IMR-90 (cell line): ENCODE measurements at regions not wholly inside any gene's neighbourhood (a gene's known extent, or its start where the extent isn't known, plus 50 kb on each side); places are given as distances from the start of the nearest gene placed in this dataset.

ENCODE experiments used
- ATAC-seq: fragments of 200-7000 bp; cut with Tn5 transposase; 2 replicates; pipeline ENCODE4 v1.9.1; 2020; ENCODE audit warnings: low read depth, mild to moderate bottlenecking, moderate library complexity
- BruUV-seq: library from RNA; stranded (reverse); fragments of 400-500 nt; replicated peaks from 2 replicates; lab custom pipeline; 2021; lab: Mats Ljungman, UMichigan
- CTCF ChIA-PET: fragments of 300-600 bp; formaldehyde crosslinking; extraction: SDS; loops from one replicate; lab custom pipeline; 2021; ENCODE audit warnings: antibody characterized with exemption; lab: Yijun Ruan, JAX
- POLR2A ChIA-PET: fragments of 300-600 bp; sonication (Branson Sonifier 250); formaldehyde crosslinking; loops from one replicate; lab custom pipeline; 2022; ENCODE audit warnings: antibody characterized with exemption; ENCODE audit not compliant: unreplicated experiment; lab: Charles Lee
- DNase-seq: peaks from one replicate; pipeline ENCODE4 v3.0.0; 2013
- H2AFZ ChIP-seq: replicated peaks from 2 replicates; pipeline ENCODE3; 2013; ENCODE audit warnings: low read length, mild to moderate bottlenecking; ENCODE audit not compliant: poor library complexity
- H2AK5ac ChIP-seq: 2 replicates; pipeline ENCODE4 v1.6.1; 2013; ENCODE audit warnings: low read depth, low read length, inconsistent platforms
- H2AK9ac ChIP-seq: replicated peaks from 2 replicates; pipeline ENCODE3; 2013; ENCODE audit warnings: mild to moderate bottlenecking, low read depth, low read length, moderate library complexity; ENCODE audit not compliant: poor library complexity
- H2BK120ac ChIP-seq: 2 replicates; pipeline ENCODE4 v1.6.1; 2013; ENCODE audit warnings: low read depth, low read length, inconsistent platforms
- H2BK15ac ChIP-seq: 3 replicates; pipeline ENCODE4 v1.6.1; 2013; ENCODE audit warnings: low read depth, low read length, inconsistent platforms
- H2BK20ac ChIP-seq: 2 replicates; pipeline ENCODE4 v1.6.1; 2013; ENCODE audit warnings: low read depth, mild to moderate bottlenecking, inconsistent platforms, low read length, moderate library complexity
- H2BK5ac ChIP-seq: 2 replicates; pipeline ENCODE4 v1.6.1; 2013; ENCODE audit warnings: mild to moderate bottlenecking, low read depth, low read length, inconsistent platforms; ENCODE audit not compliant: poor library complexity, severe bottlenecking
- H3K14ac ChIP-seq: replicated peaks from 2 replicates; pipeline ENCODE4 v1.6.1; 2013; ENCODE audit warnings: low read depth, low read length, inconsistent platforms
- H3K18ac ChIP-seq: 2 replicates; pipeline ENCODE4 v1.6.1; 2013; ENCODE audit warnings: low read depth, low read length, control low read depth
- H3K23ac ChIP-seq: 2 replicates; pipeline ENCODE4 v1.6.1; 2013; ENCODE audit warnings: low read depth, low read length, inconsistent platforms
- H3K27ac ChIP-seq: 2 replicates; pipeline ENCODE4 v1.5.1; 2013; ENCODE audit warnings: mild to moderate bottlenecking, control low read depth, low read length; ENCODE audit not compliant: insufficient read depth
- H3K27me3 ChIP-seq: 2 replicates; pipeline ENCODE4 v1.6.1; 2013; ENCODE audit warnings: low read length; ENCODE audit not compliant: control insufficient read depth, insufficient read depth
- H3K36me3 ChIP-seq: 2 replicates; pipeline ENCODE4 v1.6.1; 2013; ENCODE audit warnings: low read length, mixed read lengths; ENCODE audit not compliant: control insufficient read depth, insufficient read depth
- H3K4ac ChIP-seq: 2 replicates; pipeline ENCODE4 v1.6.1; 2013; ENCODE audit warnings: low read depth, low read length, inconsistent platforms
- H3K4me1 ChIP-seq: 2 replicates; pipeline ENCODE4 v1.6.1; 2013; ENCODE audit warnings: low read length, mixed read lengths; ENCODE audit not compliant: control insufficient read depth, insufficient read depth
- H3K4me2 ChIP-seq: 2 replicates; pipeline ENCODE4 v1.6.1; 2013; ENCODE audit warnings: low read depth, mild to moderate bottlenecking, control low read depth, low read length, moderate library complexity
- H3K4me3 ChIP-seq: 2 replicates; pipeline ENCODE4 v1.5.1; 2013; ENCODE audit warnings: low read depth, mild to moderate bottlenecking, control low read depth, low read length, moderate library complexity; ENCODE audit not compliant: insufficient read depth
- H3K56ac ChIP-seq: 2 replicates; pipeline ENCODE4 v1.6.1; 2013; ENCODE audit warnings: low read length, inconsistent platforms; ENCODE audit not compliant: insufficient read depth; ENCODE audit errors: extremely low read depth
- H3K79me1 ChIP-seq, 2 experiments: 2 replicates each; pipeline ENCODE4 v1.6.1; 2013; ENCODE audit warnings: low read length in 2 of 2, inconsistent platforms in 1 of 2, low read depth in 1 of 2
- H3K9ac ChIP-seq: 2 replicates; pipeline ENCODE4 v1.6.1; 2013; ENCODE audit warnings: low read depth, low read length, control low read depth
- H3K9me1 ChIP-seq: 2 replicates; pipeline ENCODE4 v1.6.1; 2013; ENCODE audit warnings: low read length, inconsistent platforms; ENCODE audit not compliant: insufficient read depth
- H3K9me3 ChIP-seq: 2 replicates; pipeline ENCODE4 v1.6.1; 2013; ENCODE audit warnings: low read length; ENCODE audit not compliant: control insufficient read depth, insufficient read depth
- H4K20me1 ChIP-seq: 2 replicates; pipeline ENCODE4 v1.6.1; 2013; ENCODE audit warnings: low read length, inconsistent platforms; ENCODE audit not compliant: insufficient read depth
- H4K5ac ChIP-seq: 2 replicates; pipeline ENCODE4 v1.6.1; 2013; ENCODE audit warnings: mild to moderate bottlenecking, low read depth, low read length, control low read depth
- H4K8ac ChIP-seq, 2 experiments: 2 replicates each; pipeline ENCODE4 v1.6.1; 2013; ENCODE audit warnings: low read depth in 2 of 2, low read length in 2 of 2, control low read depth in 1 of 2, inconsistent platforms in 1 of 2
- H4K91ac ChIP-seq: 2 replicates; pipeline ENCODE4 v1.6.1; 2013; ENCODE audit warnings: low read depth, low read length, inconsistent platforms; ENCODE audit not compliant: insufficient read depth
- CEBPB ChIP-seq: IDR thresholded peaks from 2 replicates; pipeline ENCODE4 v1.6.1; 2012; ENCODE audit warnings: low read depth, low read length, improper control_type of control experiment
- CHD1 ChIP-seq: IDR thresholded peaks from 2 replicates; pipeline ENCODE4 v1.6.1; 2012; ENCODE audit warnings: low read depth, low read length, improper control_type of control experiment
- CTCF ChIP-seq: conservative IDR thresholded peaks from 2 replicates; pipeline ENCODE4 v1.5.1; 2012; ENCODE audit warnings: mild to moderate bottlenecking, low read depth, low read length, improper control_type of control experiment
- FOS ChIP-seq: fragments of 150-350 bp; IDR thresholded peaks from 2 replicates; pipeline ENCODE4 v1.6.1; 2016; ENCODE audit warnings: low read depth, low read length
- MAZ ChIP-seq: IDR thresholded peaks from 2 replicates; pipeline ENCODE4 v1.6.1; 2012; ENCODE audit warnings: low read depth, mild to moderate bottlenecking, low read length, improper control_type of control experiment, moderate library complexity, borderline replicate concordance
- MXI1 ChIP-seq: IDR thresholded peaks from 2 replicates; pipeline ENCODE4 v1.6.1; 2012; ENCODE audit warnings: low read depth, mild to moderate bottlenecking, low read length, moderate library complexity, borderline replicate concordance
- NFE2L2 ChIP-seq: fragments of 150-350 bp; IDR thresholded peaks from 2 replicates; pipeline ENCODE4 v1.6.1; 2016; ENCODE audit warnings: low read depth, mild to moderate bottlenecking, low read length
- RAD21 ChIP-seq: IDR thresholded peaks from 2 replicates; pipeline ENCODE4 v1.6.1; 2012; ENCODE audit warnings: low read length, improper control_type of control experiment
- RCOR1 ChIP-seq: IDR thresholded peaks from 2 replicates; pipeline ENCODE4 v1.6.1; 2012; ENCODE audit warnings: mild to moderate bottlenecking, low read length, improper control_type of control experiment; ENCODE audit not compliant: insufficient replicate concordance
- RFX5 ChIP-seq: IDR thresholded peaks from 2 replicates; pipeline ENCODE4 v1.8.0; 2012; ENCODE audit warnings: low read depth, mild to moderate bottlenecking, low read length, moderate library complexity
- SMC3 ChIP-seq: fragments of 150-350 bp; IDR thresholded peaks from 2 replicates; pipeline ENCODE4 v1.6.1; 2016; ENCODE audit warnings: low read depth, mild to moderate bottlenecking, antibody characterized with exemption, low read length, moderate library complexity
- USF2 ChIP-seq: fragments of 150-350 bp; IDR thresholded peaks from 2 replicates; pipeline ENCODE4 v1.6.1; 2017; ENCODE audit warnings: mild to moderate bottlenecking, antibody characterized with exemption, low read length, low read depth
- WGBS, 2 experiments: methylation state at CpG; one replicate each; pipeline versions ENCODE4 v1.1.5 to v1.1.7; 2013; ENCODE audit warnings: missing lambda C conversion rate in 2 of 2; ENCODE audit not compliant: insufficient read length in 1 of 2; ENCODE audit errors: extremely low coverage in 2 of 2; 5-methylcytosine and 5-hydroxymethylcytosine counted together
- dilution Hi-C: fragments of 300-500 bp; cut with HindIII; formaldehyde crosslinking; loops from one replicate; pipeline ENCODE4 v1.14.3; 2018; ENCODE audit warnings: low sequenced_read_pairs; ENCODE audit not compliant: unreplicated experiment
- in situ Hi-C: fragments of 300-500 bp; cut with MboI; formaldehyde crosslinking; loops from 3 replicates; pipeline ENCODE4 v1.14.3; 2019; ENCODE audit warnings: low sequenced_read_pairs, inconsistent platforms, mixed read lengths
- intact Hi-C: fragments of 100-400 bp; cut with micrococcal nuclease; formaldehyde crosslinking; loops from 2 replicates; pipeline ENCODE4 v1.10.0; 2022

GRCh38 chr14:104345621-104346462 is 207.5 kb downstream of the KIF26A start:
- POLR2A ChIA-PET, result no interaction called here
- dilution Hi-C loops (no loop called here), intact Hi-C loops (no loop called here), in situ Hi-C loops (no loop called here)
- Histone ChIP-seq H2AFZ (no peak overlapping the region), H3K27me3 (no peaks in the 10 kb centered on the region), H2BK20ac (no peak overlapping the region), H2BK120ac (no peak overlapping the region), H3K18ac (no peak overlapping the region), H2BK5ac (no peak overlapping the region), H3K9ac (no peak overlapping the region), H3K9me3 (peaks cover 33% of the 10 kb centered on the region), H2AK9ac (no peak overlapping the region), H4K20me1 (no peaks in the 10 kb centered on the region), H4K8ac (no peak overlapping the region), H3K4me3 (no peak overlapping the region), H2AK5ac (no peak overlapping the region), H4K5ac (no peak overlapping the region), H3K79me1 (no peaks in the 10 kb centered on the region), H3K36me3 (no peaks in the 10 kb centered on the region), H3K9me1 (no peaks in the 10 kb centered on the region), H3K27ac (no peak overlapping the region), H4K91ac (no peak overlapping the region), H3K23ac (no peak overlapping the region), H3K14ac (no peak overlapping the region), H3K56ac (no peak overlapping the region), H3K4ac (no peak overlapping the region), H3K4me1 (no peaks in the 10 kb centered on the region), H3K4me2 (no peak overlapping the region), H2BK15ac (no peak overlapping the region)
- TF ChIP-seq NFE2L2, result no peak
- no peak for TF ChIP-seq RCOR1
- no peak for TF ChIP-seq RFX5
- no peak for TF ChIP-seq MAZ
- TF ChIP-seq CHD1, result no peak
- TF ChIP-seq MXI1, result no peak
- no peak for TF ChIP-seq CEBPB
- TF ChIP-seq RAD21, result no peak
- TF ChIP-seq CTCF, result no peak
- no peak for TF ChIP-seq SMC3
- no peak for TF ChIP-seq USF2
- TF ChIP-seq FOS, result no peak
- 67% methylated on average over 3 of the region's 20 CpGs; no CpG with 5 or more reads in 1 of the 2 experiments for WGBS, 2 experiments
- BruUV-seq, result no TSS peak
- no peak for ATAC-seq
- no peak for DNase-seq
- CTCF ChIA-PET, result no interaction called here
